ENCODE measurements at regions not wholly inside any gene's neighbourhood (a gene's known extent, or its start where the extent isn't known, plus 50 kb on each side); places are given as distances from the start of the nearest gene placed in this dataset.

GRCh38 chr5:4124221-4124970 is 528.8 kb downstream of the IRX1 start:
- DNase-seq (ENCODE audit: low spot score), result no peak

DNA sequence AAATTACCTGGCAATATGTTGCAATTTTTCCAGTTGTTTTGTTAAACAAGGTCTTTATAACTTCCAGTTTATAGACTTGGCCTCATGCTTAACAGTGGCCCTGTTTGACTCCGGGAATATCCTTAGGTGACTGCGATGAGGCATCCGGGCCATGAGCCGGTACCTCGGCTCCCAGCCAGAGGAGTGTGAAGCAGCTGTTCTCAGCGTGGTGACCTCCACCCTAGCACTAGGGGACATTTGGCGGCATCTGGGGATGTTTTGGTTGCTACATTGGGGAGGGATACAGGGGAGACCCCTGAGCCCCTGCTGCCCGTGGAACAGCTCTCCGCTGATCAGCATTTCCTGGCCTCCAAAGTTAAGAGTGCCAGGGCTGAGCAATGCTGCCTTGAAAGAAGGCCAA is 533.4 kb downstream of the IRX1 start:
- no peak for DNase-seq (ENCODE audit: low spot score)

- DNase-seq (ENCODE audit: low spot score), result no peak
Observed at GRCh38 chr5:4129523-4129922, 533.9 kb downstream of the IRX1 start.

- no peak for DNase-seq (ENCODE audit: low spot score)
Observed at GRCh38 chr5:4130819-4131218, 535.2 kb downstream of the IRX1 start.

- DNase-seq (ENCODE audit: low spot score), result no peak
Observed at GRCh38 chr5:4137781-4138180, 542.1 kb downstream of the IRX1 start.

DNA sequence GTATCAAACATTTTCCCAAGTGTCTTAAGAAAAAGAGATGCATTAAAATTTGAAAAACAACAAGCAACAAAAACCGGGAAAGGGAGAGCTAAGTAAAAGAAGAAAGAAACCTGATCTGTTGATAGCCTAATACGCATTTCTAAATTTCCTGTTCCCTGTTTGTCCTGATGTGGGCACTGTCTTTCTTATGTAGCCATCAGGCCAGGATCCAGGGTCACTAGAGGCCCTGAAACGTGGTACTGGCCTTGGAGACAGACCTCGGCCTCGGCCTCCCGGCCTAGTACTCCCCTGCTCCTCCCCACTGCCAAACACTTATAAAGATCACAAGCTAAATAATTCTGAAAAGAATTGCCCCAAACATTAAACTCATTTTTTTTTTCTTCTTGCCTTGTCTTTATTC is 547.2 kb downstream of the IRX1 start:
- DNase-seq (ENCODE audit: low spot score), result no peak

GRCh38 chr5:4144411-4145007 is 548.9 kb downstream of the IRX1 start:
- DNase-seq (ENCODE audit: low spot score), result no peak

DNA sequence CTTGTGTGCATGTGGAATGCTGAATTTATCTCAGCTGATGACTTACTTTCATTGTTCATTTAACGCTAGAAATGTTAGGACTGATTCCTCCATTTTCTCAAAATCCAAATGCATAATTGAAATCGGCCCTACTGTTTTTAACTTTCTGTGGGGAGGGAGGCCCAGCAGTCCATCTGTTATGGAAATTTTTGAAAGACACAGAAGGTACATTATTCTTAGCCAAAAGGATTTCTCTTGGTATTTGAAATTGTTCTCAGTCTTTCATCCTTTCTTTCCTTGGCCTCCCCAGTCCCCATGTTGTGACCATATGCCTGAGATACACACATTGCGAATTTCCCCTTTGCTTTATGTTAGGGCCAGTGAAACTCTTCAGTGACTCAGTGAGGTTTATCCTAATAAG is 549.9 kb downstream of the IRX1 start:
- DNase-seq (ENCODE audit: low spot score), result no peak

- DNase-seq (ENCODE audit: low spot score), result no peak
Observed at GRCh38 chr5:4148009-4148408, 552.4 kb downstream of the IRX1 start.

DNA sequence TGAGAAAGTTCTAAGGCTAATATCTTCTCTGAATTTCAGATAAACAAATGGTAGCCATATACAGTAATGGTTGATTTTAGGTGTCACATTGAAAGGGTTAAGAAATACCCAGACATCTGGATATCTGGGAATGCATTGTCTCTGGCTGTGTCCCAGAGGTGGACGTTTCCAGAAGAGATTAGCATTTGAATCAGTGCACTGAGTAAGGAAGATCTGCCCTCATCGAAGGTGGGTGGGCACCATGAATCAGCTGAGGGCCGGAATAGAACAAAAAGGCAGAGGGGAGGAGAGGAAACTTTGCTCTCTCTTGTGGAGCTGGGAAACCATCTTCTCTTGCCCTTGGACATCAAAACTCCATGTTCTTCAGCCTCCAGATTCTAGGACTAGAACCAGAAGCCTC is 554.4 kb downstream of the IRX1 start:
- no peak for DNase-seq (ENCODE audit: low spot score)

- DNase-seq (ENCODE audit: low spot score), result no peak
Observed at GRCh38 chr5:4156153-4156552, 560.5 kb downstream of the IRX1 start.

- no peak for DNase-seq (ENCODE audit: low spot score)
Observed at GRCh38 chr5:4156889-4157288, 561.3 kb downstream of the IRX1 start.

- no peak for DNase-seq (ENCODE audit: low spot score)
Observed at GRCh38 chr5:4158750-4159447, 563.3 kb downstream of the IRX1 start.

- no peak for DNase-seq (ENCODE audit: low spot score)
Observed at GRCh38 chr5:4159681-4160080, 564.0 kb downstream of the IRX1 start.

DNA sequence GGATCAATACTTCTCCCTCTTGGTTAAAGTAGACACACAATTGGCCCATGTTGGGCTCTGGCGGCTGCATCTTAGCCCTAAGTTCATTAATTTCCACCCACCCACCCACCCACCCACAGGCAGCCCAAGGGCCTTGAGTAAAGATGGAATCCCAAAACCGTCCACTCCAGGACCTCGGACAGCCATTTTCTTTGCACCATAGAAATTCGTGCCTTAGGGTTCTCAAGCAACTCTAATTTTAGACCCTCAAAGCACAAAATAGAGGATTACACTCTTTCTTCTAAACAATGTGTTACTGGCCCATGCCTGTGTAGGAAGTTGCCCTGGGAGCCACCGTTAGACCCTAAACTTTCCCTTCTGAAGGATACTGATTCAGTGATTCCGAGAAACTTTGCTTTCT is 568.5 kb downstream of the IRX1 start:
- DNase-seq (ENCODE audit: low spot score), result no peak

DNA sequence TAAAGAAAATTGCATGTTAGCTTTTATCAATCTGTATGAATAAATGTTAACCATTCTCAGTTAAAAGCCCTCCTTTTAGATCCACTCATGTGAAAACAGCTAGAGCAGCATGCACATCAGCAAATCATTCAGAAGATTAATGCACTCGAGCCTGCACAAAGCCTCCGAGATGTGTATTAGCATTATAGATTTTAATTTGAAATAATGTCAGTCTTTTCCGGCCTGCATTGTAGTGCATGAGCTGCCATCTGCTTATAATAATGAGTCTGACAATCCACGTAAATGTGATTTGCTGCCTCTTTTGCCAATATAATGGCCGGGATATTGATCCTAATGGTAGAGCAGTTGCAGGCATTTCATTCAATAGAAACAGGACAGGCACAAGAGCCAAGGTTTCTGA is 585.1 kb downstream of the IRX1 start:
- DNase-seq (ENCODE audit: low spot score), result no peak

DNA sequence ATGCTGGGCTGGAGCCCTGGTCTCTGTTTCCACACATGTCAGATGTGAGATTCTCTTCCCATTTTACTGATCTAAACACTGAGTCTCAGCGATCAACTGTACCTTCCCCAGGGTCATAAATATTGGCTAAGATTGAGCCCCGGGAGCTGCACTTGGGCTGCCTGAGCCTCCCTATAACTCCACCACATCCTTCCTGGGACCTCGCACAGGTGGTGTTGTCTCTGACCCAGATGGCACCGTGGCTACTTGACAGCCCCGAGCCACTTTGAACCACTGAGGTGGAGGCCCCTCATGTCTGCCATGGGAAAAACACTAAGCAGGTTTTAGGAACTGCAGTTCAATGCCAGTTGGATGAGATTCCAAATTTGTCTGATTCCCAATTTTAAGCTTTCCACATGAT is 586.5 kb downstream of the IRX1 start:
- no peak for DNase-seq (ENCODE audit: low spot score)

DNA sequence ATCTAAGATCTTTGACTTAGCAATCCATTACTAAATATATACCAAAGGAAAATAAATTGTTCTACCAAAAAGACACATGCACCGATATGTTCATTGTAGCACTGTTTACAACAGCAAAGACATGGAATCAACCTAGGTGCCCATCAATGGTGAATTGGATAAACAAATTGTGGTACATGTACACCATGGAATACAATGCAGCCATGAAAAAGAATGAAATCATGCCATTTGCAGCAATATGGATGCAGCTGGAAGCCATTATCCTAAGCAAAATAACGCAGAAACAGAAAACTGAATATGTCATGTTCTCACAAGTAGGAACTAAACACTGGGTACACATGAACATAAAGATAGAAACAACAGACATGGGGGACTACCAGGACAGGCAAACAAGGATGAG is 589.5 kb downstream of the IRX1 start:
- no peak for DNase-seq (ENCODE audit: low spot score)

- DNase-seq (ENCODE audit: low spot score), result no peak
Observed at GRCh38 chr5:4188704-4189103, 593.1 kb downstream of the IRX1 start.

DNA sequence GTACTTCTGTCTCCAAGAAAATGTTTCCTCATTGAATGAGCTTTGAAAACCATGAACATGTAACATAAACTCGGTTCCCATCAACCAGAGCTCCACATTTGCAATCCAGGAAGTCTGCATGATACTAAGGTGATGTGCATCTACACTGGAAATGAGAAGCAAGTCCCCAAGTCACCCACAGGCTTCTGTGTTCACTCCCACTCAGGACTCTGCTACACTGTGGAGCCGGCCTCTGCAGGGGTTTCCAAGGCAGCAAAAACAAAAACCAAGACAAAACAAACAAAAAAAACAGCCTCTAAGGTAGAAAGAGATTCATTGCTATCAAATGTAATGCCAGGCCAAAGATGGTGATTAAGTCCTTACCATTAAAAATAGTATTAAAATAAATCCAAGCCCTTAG is 593.7 kb downstream of the IRX1 start:
- DNase-seq (ENCODE audit: low spot score), result no peak

- DNase-seq (ENCODE audit: low spot score), result no peak
Observed at GRCh38 chr5:4191041-4191440, 595.4 kb downstream of the IRX1 start.

DNA sequence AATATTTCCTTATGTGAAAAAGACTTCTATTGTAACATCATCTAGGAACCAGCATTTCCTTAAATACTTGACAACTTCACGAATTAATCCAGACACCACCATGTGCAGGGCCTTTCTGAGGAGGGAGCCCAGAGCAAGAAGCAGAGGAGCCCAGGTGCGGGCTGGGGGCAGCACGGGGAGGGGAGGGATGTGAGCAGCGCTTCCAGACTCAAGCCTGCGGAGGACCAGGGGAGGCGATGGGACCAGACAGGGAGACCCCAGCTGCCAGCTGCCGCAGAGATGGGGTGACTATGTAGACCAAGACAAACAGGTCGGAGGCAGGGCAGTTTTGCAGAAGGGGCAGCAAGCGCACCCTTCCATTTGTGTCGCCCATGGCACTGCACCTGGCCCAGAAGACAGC is 596.1 kb downstream of the IRX1 start:
- DNase-seq (ENCODE audit: low spot score), result no peak

- no peak for DNase-seq (ENCODE audit: low spot score)
Observed at GRCh38 chr5:4192111-4192510, 596.5 kb downstream of the IRX1 start.

DNA sequence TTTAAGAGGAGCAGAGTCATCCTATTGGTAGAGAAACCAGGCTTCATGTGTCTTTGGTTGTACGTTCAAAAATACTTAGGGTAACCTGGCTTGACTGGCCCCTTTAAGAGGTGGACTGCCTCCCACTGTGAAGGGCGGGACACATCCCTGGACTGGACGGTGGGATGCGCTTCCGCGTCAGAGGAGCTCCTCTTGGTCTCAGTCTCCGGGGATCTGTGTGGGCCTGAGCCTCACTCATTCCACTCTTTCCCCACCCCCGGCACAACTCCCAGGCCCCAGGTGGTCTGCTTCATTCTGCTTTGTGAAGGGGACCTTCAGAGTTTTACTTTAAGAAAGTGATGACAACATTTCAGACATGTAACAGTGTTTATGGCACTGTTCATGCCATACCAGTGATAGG is 601.1 kb downstream of the IRX1 start:
- DNase-seq (ENCODE audit: low spot score), result no peak
